Peyer's patch (tissue), 4 donors: ENCODE measurements at regions not wholly inside any gene's neighbourhood (a gene's known extent, or its start where the extent isn't known, plus 50 kb on each side); places are given as distances from the start of the nearest gene placed in this dataset.

Experiments used
- POLR2A ChIP-seq, 2 donors: fragments of 450-650 bp; IDR thresholded peaks; one replicate each; pipeline ENCODE4 v1.5.1; 2017; ENCODE audit warnings: antibody characterized with exemption in 2 of 2, mild to moderate bottlenecking in 2 of 2, moderate library complexity in 2 of 2
- TF ChIP-seq, protein P1 (sequence below), 6 experiments: fragments of 450-650 bp in 4 of 6; fragments of 200-600 bp in 2 of 6; sonication (generic) in 1 of 6; IDR thresholded peaks; one replicate each; pipeline ENCODE4 v1.5.1; 2017 to 2019; ENCODE audit warnings: antibody characterized with exemption in 6 of 6, mild to moderate bottlenecking in 3 of 6, moderate library complexity in 1 of 6

DNA sequence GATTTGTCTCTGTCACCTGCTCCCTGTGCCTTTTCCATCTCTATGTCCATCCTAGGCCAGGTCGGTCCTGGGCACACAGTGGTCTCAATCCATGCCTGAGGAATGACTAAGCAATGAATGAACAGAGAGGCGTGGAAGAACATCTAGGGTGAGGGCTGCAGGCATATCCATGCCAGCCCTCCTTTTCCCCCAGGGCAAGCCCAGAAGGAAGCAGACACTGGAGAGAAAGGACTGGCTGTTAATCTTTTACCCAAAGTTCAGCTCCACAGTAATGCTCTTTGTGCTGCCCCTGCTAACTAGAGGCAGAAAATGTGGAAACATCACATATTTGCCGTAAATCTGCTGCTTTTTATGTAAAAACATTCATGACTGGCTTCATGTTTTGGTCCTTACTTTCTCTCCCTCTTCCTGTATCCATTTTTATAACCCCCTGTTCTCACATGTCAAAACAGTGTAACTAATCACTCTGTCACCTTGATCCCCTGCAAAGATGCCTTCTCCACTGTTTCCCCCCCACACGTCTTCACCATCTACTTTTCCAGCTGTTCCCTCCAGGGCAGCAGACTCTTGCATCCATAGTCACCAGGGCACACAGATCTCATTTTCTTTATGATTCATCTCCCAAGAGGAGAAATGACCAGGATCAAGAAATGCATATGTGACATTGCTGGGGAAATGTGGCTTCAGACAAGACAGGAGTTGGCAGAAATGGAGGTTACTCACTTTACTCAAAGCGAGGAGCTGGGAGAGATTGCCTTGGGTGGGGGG is 166.4 kb upstream of the PROX1 start:
- TF ChIP-seq, protein P1, sequence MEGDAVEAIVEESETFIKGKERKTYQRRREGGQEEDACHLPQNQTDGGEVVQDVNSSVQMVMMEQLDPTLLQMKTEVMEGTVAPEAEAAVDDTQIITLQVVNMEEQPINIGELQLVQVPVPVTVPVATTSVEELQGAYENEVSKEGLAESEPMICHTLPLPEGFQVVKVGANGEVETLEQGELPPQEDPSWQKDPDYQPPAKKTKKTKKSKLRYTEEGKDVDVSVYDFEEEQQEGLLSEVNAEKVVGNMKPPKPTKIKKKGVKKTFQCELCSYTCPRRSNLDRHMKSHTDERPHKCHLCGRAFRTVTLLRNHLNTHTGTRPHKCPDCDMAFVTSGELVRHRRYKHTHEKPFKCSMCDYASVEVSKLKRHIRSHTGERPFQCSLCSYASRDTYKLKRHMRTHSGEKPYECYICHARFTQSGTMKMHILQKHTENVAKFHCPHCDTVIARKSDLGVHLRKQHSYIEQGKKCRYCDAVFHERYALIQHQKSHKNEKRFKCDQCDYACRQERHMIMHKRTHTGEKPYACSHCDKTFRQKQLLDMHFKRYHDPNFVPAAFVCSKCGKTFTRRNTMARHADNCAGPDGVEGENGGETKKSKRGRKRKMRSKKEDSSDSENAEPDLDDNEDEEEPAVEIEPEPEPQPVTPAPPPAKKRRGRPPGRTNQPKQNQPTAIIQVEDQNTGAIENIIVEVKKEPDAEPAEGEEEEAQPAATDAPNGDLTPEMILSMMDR (IDR thresholded peaks at IDR 0.05): no peak
- TF ChIP-seq POLR2A (IDR thresholded peaks at IDR 0.05): no peak
